NT2/D1 (cell line): ENCODE measurements at regions not wholly inside any gene's neighbourhood (a gene's known extent, or its start where the extent isn't known, plus 50 kb on each side); places are given as distances from the start of the nearest gene placed in this dataset.

Experiments
- SUZ12 ChIP-seq: IDR thresholded peaks from 2 replicates; pipeline ENCODE4 v1.6.1; 2011; ENCODE audit not compliant: insufficient read length, insufficient read depth; ENCODE audit errors: extremely low read depth
- YY1 ChIP-seq: IDR thresholded peaks from 2 replicates; pipeline ENCODE4 v1.6.1; 2011; ENCODE audit not compliant: insufficient read length, insufficient read depth
- ZNF274 ChIP-seq: IDR thresholded peaks from 2 replicates; pipeline ENCODE4 v1.6.1; 2011; ENCODE audit warnings: mild to moderate bottlenecking, low read depth, low read length

DNA sequence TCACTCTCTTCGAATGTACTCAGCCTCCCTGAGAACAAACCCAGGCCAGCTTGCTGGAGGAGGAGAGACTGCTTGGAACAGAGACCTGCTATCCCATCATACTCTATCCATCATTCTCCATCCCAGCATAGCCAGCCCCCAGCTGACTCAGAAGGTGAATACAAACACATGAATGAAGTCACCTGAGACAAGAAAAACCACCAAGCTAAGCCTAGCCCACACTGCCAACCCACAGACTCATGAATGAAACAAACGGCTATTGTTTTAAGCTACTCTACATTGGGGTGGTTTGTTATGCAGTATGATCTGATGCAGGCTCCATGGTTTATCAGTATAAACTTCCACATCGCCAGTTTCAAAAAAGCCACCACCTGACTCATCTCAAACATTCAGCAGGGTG, 395.6 kb downstream of the SETD4 start:
- TF ChIP-seq ZNF274, result no peak
- no peak for TF ChIP-seq YY1
- no peak for TF ChIP-seq SUZ12
